OCI-LY1 (cell line): ENCODE measurements at regions not wholly inside any gene's neighbourhood (a gene's known extent, or its start where the extent isn't known, plus 50 kb on each side); places are given as distances from the start of the nearest gene placed in this dataset.

Experiments used
- CTCF ChIP-seq: fragments of 200-600 bp; sonication (generic), shearing (Covaris generic); IDR thresholded peaks from 2 replicates; pipeline ENCODE4 v1.5.1; 2017; ENCODE audit warnings: mild to moderate bottlenecking, antibody characterized with exemption, low read length, moderate library complexity, mixed read lengths
- EZH2 ChIP-seq: fragments of 200-600 bp; sonication (generic), shearing (Covaris generic); IDR thresholded peaks from 2 replicates; pipeline ENCODE4 v1.8.0; 2017; ENCODE audit warnings: borderline replicate concordance, mixed run types, mild to moderate bottlenecking, antibody characterized with exemption, low read length, moderate library complexity, mixed read lengths

- no peak for TF ChIP-seq CTCF
- TF ChIP-seq EZH2: no peak
Observed at GRCh38 chr2:37737507-37737906, 66.1 kb upstream of the CDC42EP3 start.
